Transverse colon (tissue), 4 donors: ENCODE measurements at regions not wholly inside any gene's neighbourhood (a gene's known extent, or its start where the extent isn't known, plus 50 kb on each side); places are given as distances from the start of the nearest gene placed in this dataset.

Source experiments
- CTCF ChIP-seq, 5 experiments: fragments of 200-600 bp in 3 of 5; fragments of 450-650 bp in 2 of 5; sonication (generic) in 3 of 5; IDR thresholded peaks; 1 replicate in 2 of 5; 2 replicates in 3 of 5; pipeline ENCODE4 v1.5.1; 2016 to 2017; ENCODE audit warnings: antibody characterized with exemption in 5 of 5, inconsistent platforms in 3 of 5, mild to moderate bottlenecking in 2 of 5, moderate library complexity in 1 of 5
- POLR2A ChIP-seq: fragments of 450-650 bp; IDR thresholded peaks from one replicate; pipeline ENCODE4 v1.6.1; 2016; ENCODE audit warnings: antibody characterized with exemption, mild to moderate bottlenecking, moderate library complexity
- POLR2AphosphoS5 ChIP-seq, 3 donors: sonication (generic); formaldehyde crosslinking; IDR thresholded peaks; one replicate each; pipeline ENCODE4 v1.6.1; 2016; ENCODE audit warnings: antibody characterized with exemption in 3 of 3

- TF ChIP-seq CTCF (IDR thresholded peaks at IDR 0.05) (no peak), POLR2A (no peak), POLR2AphosphoS5 (IDR thresholded peaks at IDR 0.05) (no peak)
These were observed 179.5 kb downstream of the MSN start for GRCh38 chrX:65846974-65847373.
